GM12872 (cell line): ENCODE measurements at regions not wholly inside any gene's neighbourhood (a gene's known extent, or its start where the extent isn't known, plus 50 kb on each side); places are given as distances from the start of the nearest gene placed in this dataset.

Experiments used
- CTCF ChIP-seq: IDR thresholded peaks from 3 replicates; pipeline ENCODE4 v1.5.1; 2011; ENCODE audit warnings: low read depth, mild to moderate bottlenecking, low read length, moderate library complexity; ENCODE audit not compliant: insufficient read depth

GRCh38 chr5:6142353-6142752 lies 236.0 kb downstream of the MED10 start:
- TF ChIP-seq CTCF: no peak

DNA sequence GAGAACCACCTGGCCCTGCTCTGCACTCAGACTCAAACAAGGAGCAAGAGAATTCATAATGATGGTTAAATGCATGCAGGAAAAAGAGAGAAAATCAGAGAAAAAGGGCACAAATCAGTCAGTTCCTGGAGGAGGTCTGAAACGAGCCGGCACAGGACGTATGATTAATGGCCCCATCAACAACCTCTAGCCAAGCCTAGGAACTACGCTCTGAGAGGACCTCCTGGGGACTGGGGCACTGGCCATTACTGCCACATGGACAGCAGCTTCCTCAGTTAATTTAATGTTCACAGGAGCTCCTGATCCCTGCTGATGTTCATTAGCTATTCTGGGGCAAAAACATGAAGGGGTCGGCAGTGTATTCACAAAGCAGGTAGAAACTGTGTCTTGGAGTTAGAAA lies 238.1 kb downstream of the MED10 start:
- TF ChIP-seq CTCF: no peak

- TF ChIP-seq CTCF: no peak
These were observed 242.4 kb downstream of the MED10 start for GRCh38 chr5:6135977-6136376.

DNA sequence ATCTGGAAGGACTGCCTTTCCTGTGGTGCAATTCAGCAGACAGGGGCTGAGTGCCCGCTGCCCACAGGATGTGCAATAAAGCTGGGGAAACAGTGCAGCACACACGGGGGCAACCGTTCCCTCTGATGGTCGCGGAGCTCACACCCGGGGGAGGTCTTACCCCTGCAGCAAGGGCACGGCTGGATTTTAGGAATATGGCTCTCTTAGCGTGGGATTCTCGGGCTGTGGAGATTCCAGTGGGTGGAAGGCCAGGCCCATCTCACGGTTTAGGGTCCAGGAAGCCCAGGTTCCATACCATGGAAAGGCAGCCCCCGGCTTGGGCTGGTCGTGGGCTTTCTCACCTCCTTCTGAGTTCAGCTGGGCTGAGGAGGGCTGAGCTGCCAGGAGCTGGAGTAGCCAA lies 244.1 kb downstream of the MED10 start:
- no peak for TF ChIP-seq CTCF

DNA sequence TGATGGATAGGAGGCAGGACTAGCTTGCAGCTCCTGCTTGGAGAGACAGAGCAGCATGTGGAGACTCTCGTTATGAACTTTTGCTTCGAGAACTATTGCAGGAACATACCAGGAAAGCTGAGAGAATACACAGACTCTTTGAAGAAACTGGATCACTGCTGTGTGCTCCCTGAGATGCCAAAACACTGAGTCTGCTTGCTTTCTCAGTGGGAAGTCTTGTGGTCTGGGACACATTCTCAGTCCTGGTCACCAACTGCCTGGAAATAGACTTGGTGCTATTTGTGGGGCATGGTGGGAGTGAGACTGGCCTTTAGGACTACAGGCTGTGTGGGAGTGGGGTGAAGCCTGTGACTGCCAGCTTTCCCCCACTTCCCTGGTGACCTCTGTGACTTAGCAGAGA lies 252.6 kb downstream of the MED10 start:
- TF ChIP-seq CTCF: no peak

DNA sequence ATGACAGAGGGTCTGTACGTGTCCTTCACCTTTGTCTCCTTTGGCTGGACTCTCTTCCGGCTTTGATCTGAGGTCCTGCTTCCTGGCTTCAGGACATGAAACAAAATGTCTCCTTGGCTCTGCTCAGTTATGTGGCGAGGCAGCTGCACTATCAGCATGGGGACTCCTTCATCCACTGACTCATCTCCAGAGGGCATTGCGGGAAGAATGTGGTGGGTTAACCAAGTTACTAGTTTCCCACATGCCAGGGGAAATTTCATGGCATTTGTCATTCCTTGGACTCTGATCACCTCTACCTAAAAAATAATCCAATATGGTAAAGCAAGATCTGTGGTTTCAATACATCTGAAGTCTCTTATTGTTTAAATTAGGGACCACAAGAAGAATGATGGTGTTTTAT lies 259.7 kb downstream of the MED10 start:
- no peak for TF ChIP-seq CTCF

DNA sequence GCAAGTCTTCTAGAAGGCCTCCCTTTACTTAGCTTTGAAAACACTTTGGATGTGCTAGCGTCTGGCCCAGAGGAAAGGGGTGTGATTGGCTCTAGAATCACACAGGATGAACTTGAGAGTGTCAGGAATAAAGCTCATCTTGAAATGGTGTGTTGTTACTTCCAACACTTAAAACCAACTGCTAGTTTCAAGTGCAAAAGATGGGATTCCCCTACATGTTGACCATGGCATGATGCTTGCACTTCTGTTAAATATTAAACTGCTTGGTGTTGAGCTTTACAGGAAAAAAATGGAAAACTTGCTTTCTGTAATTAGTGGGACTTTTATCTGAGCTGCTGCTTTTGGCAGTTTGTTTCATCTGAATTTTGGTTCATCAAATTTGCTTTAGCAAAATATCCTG lies 261.1 kb downstream of the MED10 start:
- TF ChIP-seq CTCF: no peak

GRCh38 chr5:6115852-6116251 lies 262.5 kb downstream of the MED10 start:
- TF ChIP-seq CTCF: no peak
